HEK293T (cell line): ENCODE measurements at regions not wholly inside any gene's neighbourhood (a gene's known extent, or its start where the extent isn't known, plus 50 kb on each side); places are given as distances from the start of the nearest gene placed in this dataset.

Experiments
- ARNT ChIP-seq: fragments of 450-650 bp; IDR thresholded peaks from 2 replicates; pipeline ENCODE4 v1.6.1; 2017; ENCODE audit warnings: mild to moderate bottlenecking
- BHLHE40 ChIP-seq: fragments of 450-650 bp; IDR thresholded peaks from 2 replicates; pipeline ENCODE4 v1.6.1; 2016; ENCODE audit warnings: mild to moderate bottlenecking, moderate library complexity, borderline replicate concordance
- ELF4 ChIP-seq: fragments of 450-650 bp; IDR thresholded peaks from 2 replicates; pipeline ENCODE4 v1.6.1; 2017; ENCODE audit warnings: antibody characterized with exemption
- FOXA1 ChIP-seq: fragments of 450-650 bp; IDR thresholded peaks from 2 replicates; pipeline ENCODE4 v1.6.1; 2016; ENCODE audit warnings: mild to moderate bottlenecking
- FOXK2 ChIP-seq: fragments of 450-650 bp; IDR thresholded peaks from 2 replicates; pipeline ENCODE4 v1.6.1; 2016; ENCODE audit warnings: mild to moderate bottlenecking
- FOXM1 ChIP-seq: fragments of 450-650 bp; IDR thresholded peaks from 2 replicates; pipeline ENCODE4 v1.6.1; 2017; ENCODE audit warnings: mild to moderate bottlenecking, borderline replicate concordance
- LEF1 ChIP-seq: fragments of 450-650 bp; IDR thresholded peaks from 2 replicates; pipeline ENCODE4 v1.6.1; 2017; ENCODE audit warnings: mild to moderate bottlenecking, borderline replicate concordance
- NFRKB ChIP-seq: fragments of 450-650 bp; IDR thresholded peaks from 2 replicates; pipeline ENCODE4 v1.6.1; 2016; ENCODE audit warnings: mild to moderate bottlenecking, moderate library complexity
- SP1 ChIP-seq: fragments of 450-650 bp; IDR thresholded peaks from 2 replicates; pipeline ENCODE4 v1.6.1; 2017
- ZNF384 ChIP-seq: fragments of 450-650 bp; IDR thresholded peaks from 2 replicates; pipeline ENCODE4 v1.6.1; 2016

- TF ChIP-seq FOXA1 (no peak), NFRKB (no peak), BHLHE40 (no peak), ELF4 (no peak), FOXM1 (no peak), ARNT (no peak), FOXK2 (no peak), SP1 (no peak), ZNF384 (no peak), LEF1 (no peak)
Measured at GRCh38 chr5:120794121-120794520, 330.0 kb downstream of the PRR16 start.
